Ovary (tissue), 3 donors: ENCODE measurements at regions not wholly inside any gene's neighbourhood (a gene's known extent, or its start where the extent isn't known, plus 50 kb on each side); places are given as distances from the start of the nearest gene placed in this dataset.

ENCODE experiments used
- EP300 ChIP-seq: sonication (generic); formaldehyde crosslinking; IDR thresholded peaks from one replicate; pipeline ENCODE4 v1.6.1; 2017; ENCODE audit warnings: antibody characterized with exemption
- POLR2A ChIP-seq: fragments of 450-650 bp; IDR thresholded peaks from one replicate; pipeline ENCODE4 v1.6.1; 2017; ENCODE audit warnings: antibody characterized with exemption, mild to moderate bottlenecking, moderate library complexity
- TF ChIP-seq, protein P1 (sequence below), 3 donors: fragments of 450-650 bp in 2 of 3; fragments of 200-600 bp in 1 of 3; IDR thresholded peaks; one replicate each; pipeline versions ENCODE4 v1.5.1 to v1.8.0; 2016 to 2022; ENCODE audit warnings: antibody characterized with exemption in 3 of 3, mild to moderate bottlenecking in 1 of 3
- donor health status: DM: no; HTN: no; CAD: no.

DNA sequence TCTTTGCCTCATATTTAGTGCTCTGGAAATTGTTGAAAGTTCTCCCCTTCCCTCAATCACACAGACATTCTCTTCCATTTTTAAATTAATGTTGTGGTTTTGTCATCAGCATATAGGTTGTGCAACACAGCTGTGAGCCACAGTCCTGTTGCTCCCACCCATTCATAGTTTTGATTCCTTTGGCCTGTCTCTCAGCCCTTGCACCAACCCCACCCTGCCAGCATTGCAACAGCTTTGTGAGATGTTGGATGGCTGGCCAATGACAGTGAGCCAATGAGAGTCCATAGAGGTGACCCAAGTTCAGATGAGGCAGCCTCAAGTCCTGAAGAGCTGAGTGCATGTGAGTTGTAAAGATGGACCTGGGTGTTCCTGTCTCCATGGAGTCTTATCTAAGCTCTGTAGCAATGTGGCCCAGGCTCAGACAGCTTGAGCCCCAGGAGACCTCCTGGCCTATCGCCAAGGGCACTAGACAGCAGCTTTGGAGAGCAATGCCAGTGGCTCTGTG, 775.5 kb downstream of the RNF144A start:
- TF ChIP-seq POLR2A: no peak
- TF ChIP-seq, protein P1, sequence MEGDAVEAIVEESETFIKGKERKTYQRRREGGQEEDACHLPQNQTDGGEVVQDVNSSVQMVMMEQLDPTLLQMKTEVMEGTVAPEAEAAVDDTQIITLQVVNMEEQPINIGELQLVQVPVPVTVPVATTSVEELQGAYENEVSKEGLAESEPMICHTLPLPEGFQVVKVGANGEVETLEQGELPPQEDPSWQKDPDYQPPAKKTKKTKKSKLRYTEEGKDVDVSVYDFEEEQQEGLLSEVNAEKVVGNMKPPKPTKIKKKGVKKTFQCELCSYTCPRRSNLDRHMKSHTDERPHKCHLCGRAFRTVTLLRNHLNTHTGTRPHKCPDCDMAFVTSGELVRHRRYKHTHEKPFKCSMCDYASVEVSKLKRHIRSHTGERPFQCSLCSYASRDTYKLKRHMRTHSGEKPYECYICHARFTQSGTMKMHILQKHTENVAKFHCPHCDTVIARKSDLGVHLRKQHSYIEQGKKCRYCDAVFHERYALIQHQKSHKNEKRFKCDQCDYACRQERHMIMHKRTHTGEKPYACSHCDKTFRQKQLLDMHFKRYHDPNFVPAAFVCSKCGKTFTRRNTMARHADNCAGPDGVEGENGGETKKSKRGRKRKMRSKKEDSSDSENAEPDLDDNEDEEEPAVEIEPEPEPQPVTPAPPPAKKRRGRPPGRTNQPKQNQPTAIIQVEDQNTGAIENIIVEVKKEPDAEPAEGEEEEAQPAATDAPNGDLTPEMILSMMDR (IDR thresholded peaks at IDR 0.05): no peak
- TF ChIP-seq EP300: no peak
